ENCODE measurements at regions not wholly inside any gene's neighbourhood (a gene's known extent, or its start where the extent isn't known, plus 50 kb on each side); places are given as distances from the start of the nearest gene placed in this dataset.

GRCh38 chr1:199151634-199152425, 513.0 kb downstream of the PTPRC start:
- Histone ChIP-seq H3K27ac (ENCODE audit: low read depth, low read length) (no peak overlapping the region), H3K4me1 (ENCODE audit: insufficient read depth, low read length) (no peaks in the 10 kb centered on the region), H3K36me3 (ENCODE audit: insufficient read depth, low read length) (no peaks in the 10 kb centered on the region), H3K9me3 (ENCODE audit: low read length) (no peaks in the 10 kb centered on the region), H3K4me3 (ENCODE audit: low read depth in 1 of 2, low read length in 2 of 2) (no peak overlapping the region), H3K27me3 (ENCODE audit: control insufficient read depth in 1 of 2, insufficient read depth in 2 of 2, low read length in 2 of 2) (no peaks in the 10 kb centered on the region), H3K9ac (ENCODE audit: low read length) (no peak overlapping the region)

GRCh38 chr1:199152676-199153075, 513.8 kb downstream of the PTPRC start:
- H3K27me3 ChIP-seq (ENCODE audit: control insufficient read depth in 1 of 2, insufficient read depth in 2 of 2, low read length in 2 of 2): no peaks in the 10 kb centered on the region
- no peaks in the 10 kb centered on the region for H3K9me3 ChIP-seq (ENCODE audit: low read length)
- H3K9ac ChIP-seq (ENCODE audit: low read length): no peak overlapping the region
- H3K4me3 ChIP-seq (ENCODE audit: low read depth in 1 of 2, low read length in 2 of 2): no peak overlapping the region
- H3K27ac ChIP-seq (ENCODE audit: low read depth, low read length): no peak overlapping the region
- H3K36me3 ChIP-seq (ENCODE audit: insufficient read depth, low read length): no peaks in the 10 kb centered on the region
- no peaks in the 10 kb centered on the region for H3K4me1 ChIP-seq (ENCODE audit: insufficient read depth, low read length)

- no peaks in the 10 kb centered on the region for H3K27me3 ChIP-seq (ENCODE audit: control insufficient read depth in 1 of 2, insufficient read depth in 2 of 2, low read length in 2 of 2)
- H3K4me1 ChIP-seq (ENCODE audit: insufficient read depth, low read length): no peaks in the 10 kb centered on the region
- no peaks in the 10 kb centered on the region for H3K36me3 ChIP-seq (ENCODE audit: insufficient read depth, low read length)
- no peak overlapping the region for H3K4me3 ChIP-seq (ENCODE audit: low read depth in 1 of 2, low read length in 2 of 2)
- H3K9ac ChIP-seq (ENCODE audit: low read length): no peak overlapping the region
- no peaks in the 10 kb centered on the region for H3K9me3 ChIP-seq (ENCODE audit: low read length)
- H3K27ac ChIP-seq (ENCODE audit: low read depth, low read length): no peak overlapping the region
Measured at GRCh38 chr1:199155166-199156019, 516.6 kb downstream of the PTPRC start.

- H3K4me1 ChIP-seq (ENCODE audit: insufficient read depth, low read length): no peaks in the 10 kb centered on the region
Measured at GRCh38 chr1:199157494-199157893, 518.7 kb downstream of the PTPRC start.

GRCh38 chr1:199160521-199161318, 521.9 kb downstream of the PTPRC start:
- Histone ChIP-seq H3K9me3 (ENCODE audit: low read length) (no peaks in the 10 kb centered on the region), H3K9ac (ENCODE audit: low read length) (no peak overlapping the region), H3K4me1 (ENCODE audit: insufficient read depth, low read length) (no peaks in the 10 kb centered on the region), H3K27ac (ENCODE audit: low read depth, low read length) (no peak overlapping the region), H3K4me3 (ENCODE audit: low read depth in 1 of 2, low read length in 2 of 2) (no peak overlapping the region), H3K36me3 (ENCODE audit: insufficient read depth, low read length) (no peaks in the 10 kb centered on the region), H3K27me3 (ENCODE audit: control insufficient read depth in 1 of 2, insufficient read depth in 2 of 2, low read length in 2 of 2) (no peaks in the 10 kb centered on the region)

More at GRCh38 chr1:199157494-199157893, 518.7 kb downstream of the PTPRC start:
- H3K27me3 ChIP-seq (ENCODE audit: control insufficient read depth in 1 of 2, insufficient read depth in 2 of 2, low read length in 2 of 2): no peaks in the 10 kb centered on the region
- H3K9ac ChIP-seq (ENCODE audit: low read length): no peak overlapping the region
- H3K27ac ChIP-seq (ENCODE audit: low read depth, low read length): no peak overlapping the region
- no peaks in the 10 kb centered on the region for H3K36me3 ChIP-seq (ENCODE audit: insufficient read depth, low read length)
- no peaks in the 10 kb centered on the region for H3K9me3 ChIP-seq (ENCODE audit: low read length)
- no peak overlapping the region for H3K4me3 ChIP-seq (ENCODE audit: low read depth in 1 of 2, low read length in 2 of 2)

GRCh38 chr1:199161319-199161680, 522.5 kb downstream of the PTPRC start:
- H3K27me3 ChIP-seq (ENCODE audit: control insufficient read depth in 1 of 2, insufficient read depth in 2 of 2, low read length in 2 of 2): no peaks in the 10 kb centered on the region
- H3K9ac ChIP-seq (ENCODE audit: low read length): no peak overlapping the region
- no peak overlapping the region for H3K4me3 ChIP-seq (ENCODE audit: low read depth in 1 of 2, low read length in 2 of 2)
- H3K4me1 ChIP-seq (ENCODE audit: insufficient read depth, low read length): no peaks in the 10 kb centered on the region
- no peak overlapping the region for H3K27ac ChIP-seq (ENCODE audit: low read depth, low read length)
- no peaks in the 10 kb centered on the region for H3K9me3 ChIP-seq (ENCODE audit: low read length)
- H3K36me3 ChIP-seq (ENCODE audit: insufficient read depth, low read length): no peaks in the 10 kb centered on the region

- H3K4me1 ChIP-seq (ENCODE audit: insufficient read depth, low read length): no peaks in the 10 kb centered on the region
- no peak overlapping the region for H3K4me3 ChIP-seq (ENCODE audit: low read depth in 1 of 2, low read length in 2 of 2)
- no peaks in the 10 kb centered on the region for H3K36me3 ChIP-seq (ENCODE audit: insufficient read depth, low read length)
- H3K27me3 ChIP-seq (ENCODE audit: control insufficient read depth in 1 of 2, insufficient read depth in 2 of 2, low read length in 2 of 2): no peaks in the 10 kb centered on the region
- H3K27ac ChIP-seq (ENCODE audit: low read depth, low read length): no peak overlapping the region
- H3K9me3 ChIP-seq (ENCODE audit: low read length): no peaks in the 10 kb centered on the region
- H3K9ac ChIP-seq (ENCODE audit: low read length): no peak overlapping the region
Measured at GRCh38 chr1:199161766-199162303, 523.0 kb downstream of the PTPRC start.

GRCh38 chr1:199163267-199163666, 524.4 kb downstream of the PTPRC start:
- no peak overlapping the region for H3K4me3 ChIP-seq (ENCODE audit: low read depth in 1 of 2, low read length in 2 of 2)
- no peaks in the 10 kb centered on the region for H3K4me1 ChIP-seq (ENCODE audit: insufficient read depth, low read length)
- H3K9ac ChIP-seq (ENCODE audit: low read length): no peak overlapping the region
- H3K27ac ChIP-seq (ENCODE audit: low read depth, low read length): no peak overlapping the region
- no peaks in the 10 kb centered on the region for H3K9me3 ChIP-seq (ENCODE audit: low read length)
- H3K36me3 ChIP-seq (ENCODE audit: insufficient read depth, low read length): no peaks in the 10 kb centered on the region
- no peaks in the 10 kb centered on the region for H3K27me3 ChIP-seq (ENCODE audit: control insufficient read depth in 1 of 2, insufficient read depth in 2 of 2, low read length in 2 of 2)

GRCh38 chr1:199163670-199164069, 524.8 kb downstream of the PTPRC start:
- Histone ChIP-seq H3K9me3 (ENCODE audit: low read length) (no peaks in the 10 kb centered on the region), H3K36me3 (ENCODE audit: insufficient read depth, low read length) (no peaks in the 10 kb centered on the region), H3K27me3 (ENCODE audit: control insufficient read depth in 1 of 2, insufficient read depth in 2 of 2, low read length in 2 of 2) (no peaks in the 10 kb centered on the region), H3K27ac (ENCODE audit: low read depth, low read length) (no peak overlapping the region), H3K4me1 (ENCODE audit: insufficient read depth, low read length) (no peaks in the 10 kb centered on the region), H3K4me3 (ENCODE audit: low read depth in 1 of 2, low read length in 2 of 2) (no peak overlapping the region), H3K9ac (ENCODE audit: low read length) (no peak overlapping the region)

- Histone ChIP-seq H3K4me1 (ENCODE audit: insufficient read depth, low read length) (no peaks in the 10 kb centered on the region), H3K36me3 (ENCODE audit: insufficient read depth, low read length) (no peaks in the 10 kb centered on the region), H3K27ac (ENCODE audit: low read depth, low read length) (no peak overlapping the region), H3K27me3 (ENCODE audit: control insufficient read depth in 1 of 2, insufficient read depth in 2 of 2, low read length in 2 of 2) (no peaks in the 10 kb centered on the region), H3K4me3 (ENCODE audit: low read depth in 1 of 2, low read length in 2 of 2) (no peak overlapping the region), H3K9ac (ENCODE audit: low read length) (no peak overlapping the region), H3K9me3 (ENCODE audit: low read length) (no peaks in the 10 kb centered on the region)
Measured at GRCh38 chr1:199167460-199167859, 528.6 kb downstream of the PTPRC start.

All from muscle layer of colon (tissue), 2 donors.